Transverse colon (tissue), 4 donors: ENCODE measurements at regions not wholly inside any gene's neighbourhood (a gene's known extent, or its start where the extent isn't known, plus 50 kb on each side); places are given as distances from the start of the nearest gene placed in this dataset.

Experiments used
- DNase-seq: peaks from one replicate; pipeline ENCODE4 v3.0.0-alpha.2; 2019
- H3K27ac ChIP-seq, 4 donors: fragments of 200-600 bp; sonication (generic); 2 replicates each; pipeline ENCODE4 v1.5.1; 2016 to 2018; ENCODE audit warnings: inconsistent platforms in 4 of 4
- H3K27me3 ChIP-seq: fragments of 200-600 bp; sonication (generic); 2 replicates; pipeline ENCODE4 v1.5.1; 2017; ENCODE audit warnings: inconsistent platforms
- H3K36me3 ChIP-seq, 4 donors: fragments of 200-600 bp; sonication (generic); 2 replicates each; pipeline ENCODE4 v1.5.1; 2017 to 2019; ENCODE audit warnings: inconsistent platforms in 4 of 4
- H3K4me1 ChIP-seq, 4 donors: fragments of 200-600 bp; sonication (generic); 2 replicates each; pipeline ENCODE4 v1.5.1; 2017 to 2020; ENCODE audit warnings: inconsistent platforms in 4 of 4
- H3K4me3 ChIP-seq, 4 donors: fragments of 200-600 bp; sonication (generic); 1 replicate in 1 of 4; 2 replicates in 3 of 4; pipeline versions ENCODE4 v1.5.1 to v1.6.1; 2017 to 2019; ENCODE audit warnings: inconsistent platforms in 4 of 4
- H3K9me3 ChIP-seq, 2 donors: fragments of 200-600 bp; sonication (generic); 2 replicates each; pipeline ENCODE4 v1.5.1; 2017 to 2019; ENCODE audit warnings: inconsistent platforms in 2 of 2
- CTCF ChIP-seq, 5 experiments: fragments of 200-600 bp in 3 of 5; fragments of 450-650 bp in 2 of 5; sonication (generic) in 3 of 5; IDR thresholded peaks; 1 replicate in 2 of 5; 2 replicates in 3 of 5; pipeline ENCODE4 v1.5.1; 2016 to 2017; ENCODE audit warnings: antibody characterized with exemption in 5 of 5, inconsistent platforms in 3 of 5, mild to moderate bottlenecking in 2 of 5, moderate library complexity in 1 of 5
- EP300 ChIP-seq: sonication (generic); formaldehyde crosslinking; IDR thresholded peaks from one replicate; pipeline ENCODE4 v1.6.1; 2017; ENCODE audit warnings: antibody characterized with exemption, low read depth
- POLR2A ChIP-seq: fragments of 450-650 bp; IDR thresholded peaks from one replicate; pipeline ENCODE4 v1.6.1; 2016; ENCODE audit warnings: antibody characterized with exemption, mild to moderate bottlenecking, moderate library complexity
- POLR2AphosphoS5 ChIP-seq, 3 donors: sonication (generic); formaldehyde crosslinking; IDR thresholded peaks; one replicate each; pipeline ENCODE4 v1.6.1; 2016; ENCODE audit warnings: antibody characterized with exemption in 3 of 3
- WGBS, 2 donors: methylation state at CpG; one replicate each; pipeline ENCODE4 v1.1.5; 2018; ENCODE audit warnings: low coverage in 1 of 2; 5-methylcytosine and 5-hydroxymethylcytosine counted together
- in situ Hi-C, 4 donors: fragments of 200-750 bp; cut with MboI; loops; one replicate each; pipeline versions ENCODE4 v1.15.0 to v1.15.1; 2017; ENCODE audit warnings: low sequenced_read_pairs in 3 of 4, low pct_ligation_motif_present in 1 of 4, low pct_unique_long_range_greater_than_20kb in 1 of 4
- intact Hi-C: fragments of 100-400 bp; cut with DNase I; formaldehyde crosslinking; loops from one replicate; pipeline ENCODE4 v1.15.1; 2023; ENCODE audit warnings: low total_unique reads

DNA sequence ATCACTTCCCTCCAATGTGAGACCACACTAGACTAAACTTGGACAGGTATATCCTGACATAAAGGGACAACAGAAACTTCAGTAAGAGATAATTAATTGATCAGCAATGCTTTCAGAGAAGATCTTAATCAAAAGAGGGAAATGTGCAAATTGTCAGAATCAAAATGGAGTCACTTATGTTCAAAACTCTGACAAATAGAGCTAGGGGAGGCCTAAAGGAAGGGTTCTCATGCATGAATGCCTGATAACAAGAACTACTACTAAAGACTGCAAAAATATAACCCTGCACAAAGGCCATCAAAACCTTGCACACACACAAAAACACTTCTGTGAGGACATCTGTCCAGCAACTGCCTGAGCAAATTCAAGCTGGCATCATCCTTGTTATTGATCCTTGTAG lies 637.5 kb upstream of the INTU start:
- Histone ChIP-seq H3K36me3 (no peaks in the 10 kb centered on the region), H3K27ac (no peak overlapping the region), H3K9me3 (no peaks in the 10 kb centered on the region), H3K27me3 (no peaks in the 10 kb centered on the region), H3K4me3 (no peak overlapping the region), H3K4me1 (no peaks in the 10 kb centered on the region)
- TF ChIP-seq POLR2AphosphoS5 (IDR thresholded peaks at IDR 0.05): no peak
- in situ Hi-C loops: no loop called here
- intact Hi-C loops: no loop called here
- no peak for DNase-seq

DNA sequence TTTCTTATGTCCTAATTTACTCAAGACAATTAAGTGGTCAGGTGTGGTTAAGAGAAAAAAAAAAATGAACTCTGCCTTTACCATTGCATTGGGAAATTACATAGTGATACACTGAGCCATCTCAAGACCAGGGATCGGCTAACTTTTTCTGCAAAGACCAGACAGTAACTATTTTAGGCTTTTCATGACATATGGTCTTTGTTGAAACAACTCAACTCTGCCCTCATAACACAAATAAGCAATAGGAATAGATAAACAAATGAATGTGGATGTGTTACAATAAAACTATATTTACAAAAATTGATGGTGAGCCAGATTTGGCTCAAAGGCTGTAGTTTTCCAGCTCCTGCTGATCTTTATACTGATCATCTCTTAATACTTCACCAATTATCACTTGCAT lies 632.6 kb upstream of the INTU start:
- no peak for DNase-seq
- intact Hi-C loops: no loop called here
- 54 to 63% methylated on average over 1 of the region's 1 CpG for WGBS, 2 donors
- no peaks in the 10 kb centered on the region for H3K36me3 ChIP-seq
- no peak overlapping the region for H3K27ac ChIP-seq
- in situ Hi-C loops: no loop called here
- H3K27me3 ChIP-seq: no peaks in the 10 kb centered on the region
- TF ChIP-seq EP300: no peak
- no peak for TF ChIP-seq CTCF (IDR thresholded peaks at IDR 0.05)
- TF ChIP-seq POLR2AphosphoS5 (IDR thresholded peaks at IDR 0.05): no peak
- TF ChIP-seq POLR2A: no peak
- no peaks in the 10 kb centered on the region for H3K4me1 ChIP-seq
- no peak overlapping the region for H3K4me3 ChIP-seq
- H3K9me3 ChIP-seq: no peaks in the 10 kb centered on the region

- intact Hi-C loops: no loop called here
- Histone ChIP-seq H3K36me3 (no peaks in the 10 kb centered on the region), H3K9me3 (no peaks in the 10 kb centered on the region), H3K27ac (no peak overlapping the region), H3K4me1 (no peaks in the 10 kb centered on the region), H3K27me3 (no peaks in the 10 kb centered on the region), H3K4me3 (no peak overlapping the region)
- no peak for TF ChIP-seq EP300
- in situ Hi-C loops: no loop called here
- no peak for DNase-seq
- WGBS, 2 donors: 79 to 80% methylated on average over 2 of the region's 2 CpGs
Measured at GRCh38 chr4:127000846-127001245, 631.9 kb upstream of the INTU start.

DNA sequence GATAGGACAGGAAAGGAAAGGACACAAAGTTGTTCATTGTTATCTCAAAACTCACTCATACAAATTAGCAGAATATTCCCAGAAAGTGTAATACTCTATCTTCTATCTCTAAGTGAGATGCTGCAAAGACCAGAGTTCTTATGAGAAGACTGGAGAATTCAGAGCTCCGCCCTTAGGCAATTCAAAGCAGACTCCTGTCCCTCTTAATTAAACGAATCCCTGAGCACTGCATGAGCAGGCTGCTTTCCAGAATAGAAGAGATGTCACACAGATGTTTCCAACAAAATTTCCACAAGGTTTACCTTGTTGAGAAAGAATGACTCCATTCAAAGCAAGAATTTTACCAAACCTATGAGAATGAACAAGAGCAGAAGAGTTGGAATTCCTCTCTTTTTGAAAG lies 630.8 kb upstream of the INTU start:
- H3K4me1 ChIP-seq: no peaks in the 10 kb centered on the region
- TF ChIP-seq EP300 (no peak), CTCF (IDR thresholded peaks at IDR 0.05) (no peak), POLR2AphosphoS5 (IDR thresholded peaks at IDR 0.05) (no peak), POLR2A (no peak)
- H3K27me3 ChIP-seq: no peaks in the 10 kb centered on the region
- H3K27ac ChIP-seq: no peak overlapping the region
- no peak for DNase-seq
- H3K9me3 ChIP-seq: no peaks in the 10 kb centered on the region
- WGBS, 2 donors: 63 to 80% methylated on average over 2 of the region's 2 CpGs
- no peak overlapping the region for H3K4me3 ChIP-seq
- intact Hi-C loops (no loop called here), in situ Hi-C loops (no loop called here)
- no peaks in the 10 kb centered on the region for H3K36me3 ChIP-seq

GRCh38 chr4:127006446-127006877 lies 626.3 kb upstream of the INTU start:
- no peaks in the 10 kb centered on the region for H3K4me1 ChIP-seq
- H3K9me3 ChIP-seq: no peaks in the 10 kb centered on the region
- intact Hi-C loops: no loop called here
- in situ Hi-C loops: no loop called here
- no peak overlapping the region for H3K27ac ChIP-seq
- no peaks in the 10 kb centered on the region for H3K27me3 ChIP-seq
- no peak for DNase-seq
- TF ChIP-seq POLR2A (no peak), EP300 (no peak), CTCF (IDR thresholded peaks at IDR 0.05) (no peak), POLR2AphosphoS5 (IDR thresholded peaks at IDR 0.05) (no peak)
- no peak overlapping the region for H3K4me3 ChIP-seq
- no peaks in the 10 kb centered on the region for H3K36me3 ChIP-seq
